ENCODE measurements at regions not wholly inside any gene's neighbourhood (a gene's known extent, or its start where the extent isn't known, plus 50 kb on each side); places are given as distances from the start of the nearest gene placed in this dataset.

GRCh38 chr16:89043636-89044417 lies 49.8 kb upstream of the ACSF3 start:
- DNase-seq: no peak

All from T-helper 2 cell (primary cell).